B cell (primary cell): ENCODE measurements at regions not wholly inside any gene's neighbourhood (a gene's known extent, or its start where the extent isn't known, plus 50 kb on each side); places are given as distances from the start of the nearest gene placed in this dataset.

Experiments used
- ATAC-seq: fragments of 200-7000 bp; cut with Tn5 transposase; one replicate; pipeline ENCODE4 v1.10.0; 2021; ENCODE audit warnings: low read depth, mild to moderate bottlenecking, moderate number of reproducible peaks, moderate library complexity
- CTCF ChIA-PET: fragments of 350-600 bp; sonication (Branson Sonifier 250); formaldehyde crosslinking; loops from one replicate; lab custom pipeline; 2021; ENCODE audit warnings: antibody characterized with exemption, inconsistent platforms; lab: Charles Lee
- POLR2A ChIA-PET: fragments of 350-600 bp; sonication (Branson Sonifier 250); formaldehyde crosslinking; loops from one replicate; lab custom pipeline; 2021; ENCODE audit warnings: antibody characterized with exemption; lab: Charles Lee
- DNase-seq: peaks from one replicate; pipeline ENCODE4 v3.0.0; 2013
- H2AFZ ChIP-seq: 2 replicates; pipeline ENCODE4 v1.6.1; 2012; ENCODE audit warnings: mild to moderate bottlenecking, low read depth, low read length; ENCODE audit not compliant: insufficient read depth, poor library complexity, severe bottlenecking
- H3K27ac ChIP-seq, 2 donors: 1 replicate in 1 of 2; 2 replicates in 1 of 2; pipeline ENCODE4 v1.5.1; 2012 to 2013; ENCODE audit warnings: low read length in 2 of 2, mild to moderate bottlenecking in 2 of 2, moderate library complexity in 1 of 2
- H3K27me3 ChIP-seq, 4 experiments: fragments of 200-600 bp in 1 of 4; sonication (generic) in 1 of 4; replicated peaks in 1 of 4; 1 replicate in 2 of 4; 2 replicates in 2 of 4; pipeline versions ENCODE4 v1.6.1 to v1.7.0; 2013 to 2016; ENCODE audit warnings: low read length in 3 of 4, mild to moderate bottlenecking in 2 of 4, mixed read lengths in 1 of 4, moderate library complexity in 1 of 4; ENCODE audit not compliant: insufficient read depth in 4 of 4, control insufficient read depth in 3 of 4; ENCODE audit errors: control extremely low read depth in 1 of 4
- H3K36me3 ChIP-seq, 2 experiments: replicated peaks in 1 of 2; 1 replicate in 1 of 2; 2 replicates in 1 of 2; pipeline versions ENCODE4 v1.6.1 to v1.7.1; 2013; ENCODE audit warnings: low read length in 1 of 2; ENCODE audit not compliant: insufficient read depth in 2 of 2, control insufficient read depth in 1 of 2; ENCODE audit errors: control extremely low read depth in 1 of 2, extremely low read depth in 1 of 2
- H3K4me1 ChIP-seq, 2 donors: fragments of 200-600 bp in 1 of 2; sonication (generic) in 1 of 2; 1 replicate in 1 of 2; 2 replicates in 1 of 2; pipeline versions ENCODE4 v1.5.1 to v1.6.1; 2013 to 2017; ENCODE audit warnings: low read length in 2 of 2; ENCODE audit not compliant: control insufficient read depth in 2 of 2, insufficient read depth in 2 of 2
- H3K4me2 ChIP-seq: replicated peaks from 2 replicates; pipeline ENCODE3; 2012; ENCODE audit warnings: mild to moderate bottlenecking, low read depth, low read length; ENCODE audit not compliant: poor library complexity, severe bottlenecking
- H3K4me3 ChIP-seq, 5 experiments: fragments of 200-600 bp in 1 of 5; sonication (generic) in 1 of 5; 1 replicate in 3 of 5; 2 replicates in 2 of 5; pipeline versions ENCODE4 v1.5.1 to v1.7.0; 2011 to 2016; ENCODE audit warnings: low read length in 4 of 5, mild to moderate bottlenecking in 4 of 5, low read depth in 2 of 5, control low read depth in 1 of 5, moderate library complexity in 1 of 5; ENCODE audit not compliant: insufficient read depth in 1 of 5; ENCODE audit errors: control extremely low read depth in 1 of 5, extremely low read depth in 1 of 5
- H3K79me2 ChIP-seq: fragments of 200-600 bp; sonication (generic); one replicate; pipeline ENCODE4 v1.6.0; 2016; ENCODE audit warnings: low read length; ENCODE audit not compliant: control insufficient read depth, insufficient read depth
- H3K9ac ChIP-seq: fragments of 200-600 bp; sonication (generic); 2 replicates; pipeline ENCODE4 v1.6.1; 2017; ENCODE audit warnings: mild to moderate bottlenecking, low read length, moderate library complexity
- H3K9me3 ChIP-seq, 3 donors: one replicate each; pipeline versions ENCODE4 v1.6.1 to v1.7.1; 2013; ENCODE audit warnings: low read length in 2 of 3; ENCODE audit not compliant: control insufficient read depth in 2 of 3, insufficient read depth in 1 of 3; ENCODE audit errors: control extremely low read depth in 1 of 3
- H4K20me1 ChIP-seq: 2 replicates; pipeline ENCODE4 v1.6.0; 2012; ENCODE audit warnings: mild to moderate bottlenecking, low read length; ENCODE audit not compliant: insufficient read depth, control insufficient read depth, poor library complexity, severe bottlenecking
- H3K27ac Mint-ChIP-seq: one replicate; pipeline ENCODE4 v1.8.0; 2021; ENCODE audit warnings: mixed read lengths
- H3K27me3 Mint-ChIP-seq: one replicate; pipeline ENCODE4 v1.8.0; 2021; ENCODE audit warnings: mixed read lengths
- H3K4me1 Mint-ChIP-seq: one replicate; pipeline ENCODE4 v1.8.0; 2021; ENCODE audit warnings: mixed read lengths
- H3K4me3 Mint-ChIP-seq: one replicate; pipeline ENCODE4 v1.8.0; 2021; ENCODE audit warnings: mixed read lengths
- H3K9me3 Mint-ChIP-seq: one replicate; pipeline ENCODE4 v1.8.0; 2022; ENCODE audit warnings: mixed read lengths; ENCODE audit not compliant: insufficient read depth
- EZH2 ChIP-seq: IDR thresholded peaks from 2 replicates; pipeline ENCODE4 v1.6.1; 2012; ENCODE audit warnings: borderline replicate concordance, low read depth, mild to moderate bottlenecking, moderate library complexity, low read length; ENCODE audit not compliant: insufficient read depth, poor library complexity, severe bottlenecking
- WGBS: methylation state at CpG from one replicate; pipeline ENCODE4 v1.1.5; 2013; ENCODE audit warnings: missing lambda C conversion rate; ENCODE audit not compliant: insufficient coverage; 5-methylcytosine and 5-hydroxymethylcytosine counted together
- intact Hi-C: fragments of 100-400 bp; cut with micrococcal nuclease; formaldehyde crosslinking; loops from one replicate; pipeline ENCODE4 v1.10.0; 2022
- TF ChIP-seq, protein P1 (sequence below): fragments of 200-600 bp; IDR thresholded peaks from one replicate; pipeline ENCODE4 v1.8.0; 2022; ENCODE audit warnings: antibody characterized with exemption, mild to moderate bottlenecking

DNA sequence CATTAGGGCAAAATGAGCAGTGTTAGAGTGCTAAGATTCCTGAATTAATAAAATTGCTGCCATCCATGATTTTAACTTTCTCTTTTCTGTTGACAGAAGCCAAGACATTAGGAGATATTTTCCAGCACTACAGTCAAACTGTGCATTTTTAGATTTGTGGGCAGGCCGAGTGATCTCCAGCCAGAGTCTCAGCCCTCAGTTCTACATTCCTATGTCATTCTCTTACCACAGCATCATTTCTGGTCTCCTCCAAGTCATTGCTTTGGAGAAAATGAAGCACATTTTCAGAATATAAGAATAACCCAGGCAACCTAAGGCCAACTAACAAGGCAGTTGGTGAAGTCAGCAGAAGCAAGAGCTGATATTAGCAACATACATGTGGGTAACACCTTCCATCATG, 74.6 kb upstream of the NUDT7 start:
- intact Hi-C loops: no loop called here
- Histone ChIP-seq H3K27ac (no peak overlapping the region), H3K9me3 (no peaks in the 10 kb centered on the region), H3K79me2 (no peaks in the 10 kb centered on the region), H4K20me1 (no peaks in the 10 kb centered on the region), H3K9ac (no peak overlapping the region), H3K27me3 (peaks cover 0 to 3% (median 0%) of the 10 kb centered on the region in 4 experiments), H3K4me2 (no peak overlapping the region), H2AFZ (no peak overlapping the region), H3K4me1 (no peaks in the 10 kb centered on the region), H3K4me3 (no peak overlapping the region), H3K36me3 (no peaks in the 10 kb centered on the region)
- no peak overlapping the region for H3K27ac Mint-ChIP-seq
- H3K4me1 Mint-ChIP-seq: no peaks in the 10 kb centered on the region
- 40% methylated on average over 1 of the region's 1 CpG for WGBS
- peaks cover 11% of the 10 kb centered on the region for H3K27me3 Mint-ChIP-seq
- POLR2A ChIA-PET: no interaction called here
- DNase-seq (no peak), ATAC-seq (no peak)
- no peak for TF ChIP-seq EZH2
- TF ChIP-seq, protein P1, sequence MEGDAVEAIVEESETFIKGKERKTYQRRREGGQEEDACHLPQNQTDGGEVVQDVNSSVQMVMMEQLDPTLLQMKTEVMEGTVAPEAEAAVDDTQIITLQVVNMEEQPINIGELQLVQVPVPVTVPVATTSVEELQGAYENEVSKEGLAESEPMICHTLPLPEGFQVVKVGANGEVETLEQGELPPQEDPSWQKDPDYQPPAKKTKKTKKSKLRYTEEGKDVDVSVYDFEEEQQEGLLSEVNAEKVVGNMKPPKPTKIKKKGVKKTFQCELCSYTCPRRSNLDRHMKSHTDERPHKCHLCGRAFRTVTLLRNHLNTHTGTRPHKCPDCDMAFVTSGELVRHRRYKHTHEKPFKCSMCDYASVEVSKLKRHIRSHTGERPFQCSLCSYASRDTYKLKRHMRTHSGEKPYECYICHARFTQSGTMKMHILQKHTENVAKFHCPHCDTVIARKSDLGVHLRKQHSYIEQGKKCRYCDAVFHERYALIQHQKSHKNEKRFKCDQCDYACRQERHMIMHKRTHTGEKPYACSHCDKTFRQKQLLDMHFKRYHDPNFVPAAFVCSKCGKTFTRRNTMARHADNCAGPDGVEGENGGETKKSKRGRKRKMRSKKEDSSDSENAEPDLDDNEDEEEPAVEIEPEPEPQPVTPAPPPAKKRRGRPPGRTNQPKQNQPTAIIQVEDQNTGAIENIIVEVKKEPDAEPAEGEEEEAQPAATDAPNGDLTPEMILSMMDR: no peak
- CTCF ChIA-PET: no interaction called here
- H3K4me3 Mint-ChIP-seq: no peak overlapping the region
- no peaks in the 10 kb centered on the region for H3K9me3 Mint-ChIP-seq

DNA sequence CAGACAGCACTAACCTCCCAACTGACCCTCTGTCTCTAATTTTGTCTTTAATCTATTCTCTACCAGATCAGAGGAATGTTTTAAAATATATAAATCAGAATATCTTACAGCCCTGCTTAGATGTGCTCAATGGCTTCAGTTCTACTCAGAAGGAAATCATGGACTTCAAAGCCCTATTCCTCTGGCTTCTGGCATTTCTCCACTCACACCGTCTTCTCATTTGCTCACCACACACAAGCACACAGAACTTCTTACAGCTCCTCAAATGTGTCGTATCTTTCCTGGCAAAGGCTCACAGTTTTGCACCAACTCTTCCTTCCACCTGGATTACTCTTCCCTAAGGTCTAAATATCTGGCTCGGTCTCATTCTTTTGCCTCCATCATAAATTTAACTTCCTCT, 71.6 kb upstream of the NUDT7 start:
- POLR2A ChIA-PET: no interaction called here

More for the DNA sequence above, 71.6 kb upstream of the NUDT7 start:
- Mint-ChIP-seq H3K27me3 (peaks cover 11% of the 10 kb centered on the region), H3K4me3 (no peak overlapping the region), H3K27ac (no peak overlapping the region), H3K4me1 (no peaks in the 10 kb centered on the region), H3K9me3 (no peaks in the 10 kb centered on the region)
- no peak overlapping the region for H3K4me3 ChIP-seq
- no peak overlapping the region for H2AFZ ChIP-seq
- H3K27me3 ChIP-seq: peaks cover 0 to 3% (median 0%) of the 10 kb centered on the region in 4 experiments
- 91% methylated on average over 3 of the region's 3 CpGs for WGBS
- no peaks in the 10 kb centered on the region for H3K79me2 ChIP-seq
- intact Hi-C loops: no loop called here
- H3K4me1 ChIP-seq: no peaks in the 10 kb centered on the region
- H3K9ac ChIP-seq: no peak overlapping the region
- H3K27ac ChIP-seq: no peak overlapping the region
- no peak for ATAC-seq
- H4K20me1 ChIP-seq: no peaks in the 10 kb centered on the region
- no peak for DNase-seq
- no peaks in the 10 kb centered on the region for H3K36me3 ChIP-seq
- no peaks in the 10 kb centered on the region for H3K9me3 ChIP-seq
- no peak for TF ChIP-seq EZH2
- TF ChIP-seq, protein P1: no peak
- no peak overlapping the region for H3K4me2 ChIP-seq
- CTCF ChIA-PET: no interaction called here
